ENCODE measurements at regions not wholly inside any gene's neighbourhood (a gene's known extent, or its start where the extent isn't known, plus 50 kb on each side); places are given as distances from the start of the nearest gene placed in this dataset.

- Mint-ChIP-seq H3K27ac (no peak overlapping the region), H3K36me3 (ENCODE audit: insufficient read depth in 1 of 3, low read depth in 3 of 3) (no peaks in the 10 kb centered on the region), H3K9me3 (no peaks in the 10 kb centered on the region), H3K4me3 (no peak overlapping the region), H3K4me1 (peaks cover 35 to 37% of the 10 kb centered on the region in 2 experiments), H3K27me3 (ENCODE audit: low read depth) (peaks cover 1% of the 10 kb centered on the region)
- no peak overlapping the region for H2AFZ ChIP-seq (ENCODE audit: low read length)
- no peak overlapping the region for H2BK5ac ChIP-seq (ENCODE audit: insufficient read length, low read length)
- H2AK5ac ChIP-seq (ENCODE audit: insufficient read length, low read length), result no peak overlapping the region
- no peak for TF ChIP-seq CTCF (conservative IDR thresholded peaks at IDR 0.05)
- no peak overlapping the region for H3K27ac ChIP-seq (ENCODE audit: insufficient read length, low read depth, low read length)
- DNase-seq, result no peak
- no peak overlapping the region for H3K23ac ChIP-seq (ENCODE audit: insufficient read length, low read depth, low read length)
- H2BK12ac ChIP-seq (ENCODE audit: insufficient read length, low read depth, low read length), result no peak overlapping the region
- no peak overlapping the region for H2BK120ac ChIP-seq (ENCODE audit: low read depth, low read length, poor library complexity, severe bottlenecking)
- no peak overlapping the region for H3K56ac ChIP-seq (ENCODE audit: insufficient read length, low read depth, low read length)
- no peak overlapping the region for H3K14ac ChIP-seq (ENCODE audit: insufficient read depth, low read length)
- H3K79me1 ChIP-seq (ENCODE audit: insufficient read depth, low read depth, low read length, poor library complexity, severe bottlenecking), result no peaks in the 10 kb centered on the region
- no peak overlapping the region for H4K91ac ChIP-seq (ENCODE audit: insufficient read length, low read depth, low read length)
- no peak overlapping the region for H4K8ac ChIP-seq (replicated peaks; ENCODE audit: insufficient read length, low read depth, low read length)
- H3K79me2 ChIP-seq (ENCODE audit: insufficient read depth, low read length), result no peaks in the 10 kb centered on the region
- no peak overlapping the region for H3K9ac ChIP-seq (ENCODE audit: extremely low read depth, insufficient read length, low read length)
- no peaks in the 10 kb centered on the region for H3K9me3 ChIP-seq (ENCODE audit: control insufficient read depth, low read depth, low read length)
- H3K27me3 ChIP-seq (ENCODE audit: insufficient read depth, low read length), result no peaks in the 10 kb centered on the region
- no peaks in the 10 kb centered on the region for H3K23me2 ChIP-seq (ENCODE audit: insufficient read length, low read depth, low read length, poor library complexity, severe bottlenecking)
- no CpG with 5 or more reads among the region's 6 CpGs for WGBS (ENCODE audit: extremely low coverage, insufficient read length, low lambda C conversion rate)
- no peak overlapping the region for H3K4ac ChIP-seq (ENCODE audit: low read depth, low read length)
- no peak overlapping the region for H4K5ac ChIP-seq (ENCODE audit: insufficient read length, low read depth, low read length)
- H3K4me2 ChIP-seq (ENCODE audit: insufficient read depth, insufficient read length, low read length), result no peak overlapping the region
- H2BK15ac ChIP-seq (ENCODE audit: low read depth, low read length), result no peak overlapping the region
- H4K20me1 ChIP-seq (ENCODE audit: control insufficient read depth, insufficient read depth, insufficient read length), result peaks cover 2% of the 10 kb centered on the region
- no peak overlapping the region for H3K18ac ChIP-seq (ENCODE audit: insufficient read length, low read depth, low read length)
- H2BK20ac ChIP-seq (ENCODE audit: low read depth, low read length, poor library complexity, severe bottlenecking), result no peak overlapping the region
- peaks cover 14% of the 10 kb centered on the region for H3K4me1 ChIP-seq (ENCODE audit: insufficient read depth, low read length)
- H3T11ph ChIP-seq (ENCODE audit: low read length), result no peak overlapping the region
Measured at GRCh38 chr11:126127898-126128297, 65.2 kb upstream of the CDON start.

Measured in H9 (cell line).